NOMO-1 (cell line): ENCODE measurements at regions not wholly inside any gene's neighbourhood (a gene's known extent, or its start where the extent isn't known, plus 50 kb on each side); places are given as distances from the start of the nearest gene placed in this dataset.
A peak's percentile ranks its signal among the peaks of the same experiment; 100 is the strongest.
"Not testable (repeated sequence)": the region's sequence is repeated elsewhere in the genome, so short reads cannot be mapped to it uniquely, and the experiment has no call there.

Experiments
- DNase-seq, 2 experiments: peaks; one replicate each; lab custom pipeline; 2025; ENCODE audit not compliant: unreplicated experiment in 2 of 2; lab: John Stamatoyannopoulos, UW

GRCh38 chr5:128782446-128782845 lies 182.8 kb upstream of the SLC27A6 start:
- DNase-seq = no peak

GRCh38 chr5:128784726-128785125 lies 180.6 kb upstream of the SLC27A6 start:
- DNase-seq = no peak

- no peak for DNase-seq
Measured at GRCh38 chr5:128791312-128791711, 174.0 kb upstream of the SLC27A6 start.

GRCh38 chr5:128796506-128796905 lies 168.8 kb upstream of the SLC27A6 start:
- DNase-seq = no peak

GRCh38 chr5:128798871-128799270 lies 166.4 kb upstream of the SLC27A6 start:
- DNase-seq = no peak

GRCh38 chr5:128799945-128800344 lies 165.3 kb upstream of the SLC27A6 start:
- no peak for DNase-seq

- DNase-seq = no peak
Measured at GRCh38 chr5:128800377-128800776, 164.9 kb upstream of the SLC27A6 start.

- DNase-seq = no peak
Measured at GRCh38 chr5:128813317-128814070, 151.8 kb upstream of the SLC27A6 start.

GRCh38 chr5:128815201-128815600 lies 150.1 kb upstream of the SLC27A6 start:
- no peak for DNase-seq

GRCh38 chr5:128825826-128826225 lies 139.5 kb upstream of the SLC27A6 start:
- no peak for DNase-seq

GRCh38 chr5:128826275-128826674 lies 139.0 kb upstream of the SLC27A6 start:
- no peak for DNase-seq

- no peak for DNase-seq
Measured at GRCh38 chr5:128836571-128836970, 128.7 kb upstream of the SLC27A6 start.

GRCh38 chr5:128838623-128839022 lies 126.7 kb upstream of the SLC27A6 start:
- DNase-seq = no peak

- no peak for DNase-seq
Measured at GRCh38 chr5:128842241-128842640, 123.0 kb upstream of the SLC27A6 start.

GRCh38 chr5:128844354-128844923 lies 120.8 kb upstream of the SLC27A6 start:
- peak in 1 of 2 experiments; percentile 2 for DNase-seq

GRCh38 chr5:128850049-128850448 lies 115.2 kb upstream of the SLC27A6 start:
- DNase-seq = no peak

GRCh38 chr5:128854931-128855330 lies 110.4 kb upstream of the SLC27A6 start:
- DNase-seq = no peak

GRCh38 chr5:128857076-128857677 lies 108.1 kb upstream of the SLC27A6 start:
- no peak for DNase-seq

GRCh38 chr5:128858995-128859394 lies 106.3 kb upstream of the SLC27A6 start:
- DNase-seq = no peak

GRCh38 chr5:128861155-128861554 lies 104.1 kb upstream of the SLC27A6 start:
- not testable (repeated sequence) for DNase-seq

GRCh38 chr5:128869970-128870369 lies 95.3 kb upstream of the SLC27A6 start:
- no peak for DNase-seq

GRCh38 chr5:128870373-128870772 lies 94.9 kb upstream of the SLC27A6 start:
- DNase-seq = no peak
